ENCODE measurements at regions not wholly inside any gene's neighbourhood (a gene's known extent, or its start where the extent isn't known, plus 50 kb on each side); places are given as distances from the start of the nearest gene placed in this dataset.
"Not testable (repeated sequence)": the region's sequence is repeated elsewhere in the genome, so short reads cannot be mapped to it uniquely, and the experiment has no call there.

DNA sequence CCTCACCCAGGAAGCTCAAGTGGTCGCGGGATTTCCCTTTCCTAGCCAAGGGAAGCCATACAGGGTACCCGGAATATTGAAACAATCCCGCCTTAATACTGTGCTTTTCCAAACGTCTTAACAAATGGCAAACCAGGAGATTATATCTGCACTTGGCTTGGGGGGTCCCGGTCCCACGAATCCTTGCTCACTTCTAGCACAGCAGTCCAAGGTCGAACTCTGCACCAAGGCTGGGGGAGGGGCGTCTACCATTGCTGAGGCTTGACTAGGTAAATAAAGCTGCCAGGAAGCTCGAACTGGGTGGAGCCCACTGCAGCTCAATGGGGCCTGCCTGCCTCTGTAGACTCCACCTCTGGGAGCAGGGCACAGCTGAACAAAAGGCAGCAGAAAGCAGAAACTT, 1644.8 kb downstream of the PCDH9 start:
- DNase-seq = no peak

DNA sequence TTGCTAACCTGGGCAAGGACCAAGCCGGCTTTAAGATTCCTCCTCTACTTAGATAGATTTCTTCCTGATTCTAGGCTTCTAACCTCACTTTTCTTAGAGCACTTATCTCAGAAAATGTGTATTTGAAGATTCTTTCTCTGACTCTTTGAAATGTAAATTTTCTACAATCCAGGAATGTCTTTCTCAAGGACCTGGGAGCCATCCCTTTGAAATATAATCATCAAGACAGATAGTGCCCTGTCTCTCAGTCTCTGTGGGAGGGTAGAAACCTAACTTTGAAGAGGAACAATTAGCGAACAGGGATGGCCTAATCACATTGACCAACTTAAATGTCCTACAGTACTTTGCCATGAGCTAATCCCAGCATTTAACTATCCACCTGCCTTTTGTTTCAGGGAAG, 1646.0 kb downstream of the PCDH9 start:
- DNase-seq = no peak

DNA sequence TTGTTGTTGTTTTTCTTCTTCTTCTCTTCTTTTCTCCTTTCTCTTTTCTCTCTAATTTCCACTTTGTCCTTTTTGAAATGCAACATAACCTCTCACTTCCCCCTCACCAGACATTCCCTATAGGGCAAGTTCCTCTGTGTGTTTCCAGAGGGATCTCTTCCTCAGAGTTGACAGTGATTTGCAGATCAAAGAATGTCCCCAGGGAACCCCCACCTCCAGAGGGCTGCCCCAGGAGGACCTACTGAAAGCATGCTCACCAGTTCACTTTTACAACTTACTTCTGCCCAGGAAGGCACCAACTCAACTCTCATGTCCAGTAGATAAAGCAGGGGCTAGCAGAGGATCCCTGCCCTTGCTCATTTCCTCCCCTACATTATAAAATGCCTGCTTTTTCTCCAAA, 1648.0 kb downstream of the PCDH9 start:
- no peak for DNase-seq

DNA sequence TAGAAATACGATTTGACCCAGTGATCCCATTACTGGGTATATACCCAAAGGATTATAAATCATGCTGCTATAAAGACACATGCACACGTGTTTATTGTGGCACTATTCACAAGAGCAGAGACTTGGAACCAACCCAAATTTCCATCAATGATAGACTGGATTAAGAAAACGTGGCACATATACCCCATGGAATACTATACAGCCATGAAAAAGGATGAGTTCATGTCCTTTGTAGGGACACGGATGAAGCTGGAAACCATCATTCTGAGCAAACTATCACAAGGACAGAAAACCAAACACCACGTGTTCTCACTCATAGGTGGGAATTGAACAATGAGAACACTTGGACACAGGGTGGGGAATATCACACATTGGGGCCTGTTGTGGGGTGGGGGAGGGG, 1665.6 kb downstream of the PCDH9 start:
- not testable (repeated sequence) for DNase-seq

DNA sequence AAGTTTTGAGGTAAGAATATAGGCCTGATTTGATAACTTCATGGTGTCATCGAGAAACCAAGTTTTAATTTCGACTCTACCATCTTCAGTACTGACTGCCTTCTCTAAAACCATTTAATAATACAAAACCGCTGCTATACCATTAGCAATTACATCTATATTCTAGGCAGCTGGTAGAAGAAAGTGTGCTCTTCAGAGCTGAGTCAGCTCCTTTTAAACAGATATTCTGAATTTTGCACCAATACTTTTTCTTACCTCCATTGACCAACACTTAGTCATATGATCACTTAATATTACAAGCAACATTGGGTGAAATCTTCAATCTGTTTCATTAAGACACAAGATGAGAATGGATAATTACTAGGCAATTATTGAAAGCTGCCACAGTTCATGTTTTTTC, 1667.8 kb downstream of the PCDH9 start:
- DNase-seq = no peak

DNA sequence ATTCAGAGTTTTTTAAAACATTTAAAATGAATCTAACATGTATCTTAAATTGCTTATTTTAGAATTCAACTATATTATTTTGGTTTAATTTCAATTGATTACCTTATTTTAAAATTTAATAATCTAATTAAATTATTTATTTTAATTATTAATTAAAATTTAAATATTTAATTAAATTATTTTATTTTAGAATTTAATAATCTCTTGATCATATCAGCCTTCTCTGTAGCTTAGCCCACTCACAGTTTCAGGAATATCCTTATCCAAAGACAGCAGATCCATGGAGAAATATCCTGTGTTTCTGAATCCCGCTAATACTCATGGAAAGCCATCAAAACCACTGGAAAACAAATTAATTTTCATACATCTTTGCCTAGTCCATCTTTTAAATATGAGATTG, 1669.2 kb downstream of the PCDH9 start:
- DNase-seq = no peak

DNA sequence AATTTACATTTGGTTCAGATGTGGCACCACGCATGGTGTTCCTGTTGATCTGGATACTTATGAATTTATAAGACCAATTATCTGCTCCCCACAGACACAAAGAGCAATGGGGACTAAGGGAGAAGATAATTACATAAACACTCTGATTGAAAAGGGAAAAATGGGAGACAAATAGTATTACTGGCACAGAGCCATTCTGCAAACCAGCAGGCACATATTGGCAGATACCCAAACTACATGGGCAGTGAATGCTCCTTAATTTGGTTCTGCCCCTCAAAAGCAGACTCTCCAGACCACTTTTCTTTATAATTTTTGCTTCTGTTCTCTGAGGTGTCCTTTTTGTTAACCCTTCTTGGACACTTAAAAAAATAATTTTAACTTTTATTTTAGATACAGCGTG, 1674.2 kb downstream of the PCDH9 start:
- DNase-seq = no peak

DNA sequence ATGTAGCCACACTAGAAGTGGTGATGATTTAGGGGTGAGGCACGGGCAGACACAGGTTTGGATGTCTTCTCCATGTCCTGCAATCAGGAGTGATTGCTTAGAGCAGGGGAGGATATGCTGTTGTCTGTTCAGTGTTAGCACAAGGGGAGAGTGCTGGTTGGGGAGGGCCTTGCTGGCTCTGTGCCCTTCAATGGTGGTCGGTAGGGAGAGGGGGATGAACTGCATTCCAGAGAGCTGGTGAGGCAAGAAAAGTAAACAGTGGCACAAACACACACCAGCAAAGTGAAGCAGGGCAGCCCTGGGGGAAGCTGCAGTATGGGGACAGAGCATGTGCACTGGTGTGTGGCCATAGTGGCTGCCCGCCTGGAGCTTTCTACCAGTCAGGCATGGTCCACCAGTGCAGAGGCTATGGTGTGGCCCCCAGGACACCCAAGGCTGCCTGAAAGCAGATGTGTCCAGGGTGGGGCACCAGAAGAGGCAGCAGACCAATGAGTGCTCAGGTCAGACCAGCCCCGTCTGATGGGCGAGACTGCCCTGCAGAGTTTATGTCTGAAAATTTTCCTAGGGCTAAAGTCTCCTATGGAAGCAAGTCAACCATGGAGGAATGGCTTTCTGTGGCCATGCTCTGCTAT, 1676.9 kb downstream of the PCDH9 start:
- DNase-seq = no peak

DNA sequence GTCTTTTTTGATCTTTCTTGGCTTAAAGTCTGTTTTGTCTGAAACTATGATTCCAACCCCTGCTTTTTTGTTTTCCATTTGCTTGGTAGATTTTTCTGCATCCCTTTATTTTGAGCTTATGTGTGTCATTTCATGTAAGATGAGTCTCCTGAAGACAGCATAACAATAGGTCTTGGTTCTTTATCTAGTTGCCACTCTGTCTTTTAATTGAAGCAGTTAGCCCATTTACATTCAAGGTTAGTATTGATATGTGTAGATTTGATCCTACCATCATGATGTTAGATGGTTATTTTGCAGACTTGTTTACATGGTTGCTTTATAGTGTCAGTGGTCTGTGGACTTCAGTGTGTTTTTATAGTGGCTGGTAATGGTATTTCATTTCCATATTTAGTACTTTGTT, 1678.9 kb downstream of the PCDH9 start:
- no peak for DNase-seq

DNA sequence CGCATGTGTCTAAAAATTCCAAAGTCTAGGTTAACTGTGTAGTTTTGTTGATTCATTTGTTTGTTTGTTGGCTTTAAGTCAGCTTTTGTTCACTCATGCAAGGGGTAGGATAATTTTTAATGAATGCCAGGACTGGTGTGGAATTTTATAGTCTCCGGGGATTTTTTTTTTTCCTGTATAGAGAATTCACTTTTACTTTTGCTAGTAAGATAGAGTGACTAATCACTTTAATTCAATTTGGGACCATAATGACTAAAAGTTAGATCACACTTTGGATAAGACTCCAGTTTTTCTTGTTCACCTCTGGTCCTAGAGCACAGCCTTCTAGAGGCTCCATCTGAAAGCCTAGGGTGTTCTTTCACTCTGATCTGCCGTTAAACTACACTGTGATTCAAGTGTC, 1690.0 kb downstream of the PCDH9 start:
- DNase-seq = no peak

DNA sequence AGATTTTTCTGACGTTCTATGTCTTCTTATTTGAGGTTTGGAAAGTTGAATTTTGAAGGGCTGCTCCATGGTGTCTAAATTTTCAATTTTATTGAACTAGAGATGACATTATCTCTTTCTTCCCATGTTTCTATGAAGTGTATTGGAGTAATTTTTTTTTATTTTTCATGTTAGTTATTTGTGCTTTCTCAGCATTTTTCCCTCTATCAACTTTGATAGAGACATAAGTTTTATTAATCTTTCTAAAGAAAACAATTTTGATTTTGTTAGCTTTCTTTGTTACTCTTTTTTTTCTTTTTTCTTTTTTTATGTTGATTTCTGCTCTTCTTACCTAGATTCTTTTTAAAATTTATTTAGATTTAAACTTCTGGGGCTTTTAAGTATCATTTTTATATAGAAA, 1694.8 kb downstream of the PCDH9 start:
- no peak for DNase-seq

DNA sequence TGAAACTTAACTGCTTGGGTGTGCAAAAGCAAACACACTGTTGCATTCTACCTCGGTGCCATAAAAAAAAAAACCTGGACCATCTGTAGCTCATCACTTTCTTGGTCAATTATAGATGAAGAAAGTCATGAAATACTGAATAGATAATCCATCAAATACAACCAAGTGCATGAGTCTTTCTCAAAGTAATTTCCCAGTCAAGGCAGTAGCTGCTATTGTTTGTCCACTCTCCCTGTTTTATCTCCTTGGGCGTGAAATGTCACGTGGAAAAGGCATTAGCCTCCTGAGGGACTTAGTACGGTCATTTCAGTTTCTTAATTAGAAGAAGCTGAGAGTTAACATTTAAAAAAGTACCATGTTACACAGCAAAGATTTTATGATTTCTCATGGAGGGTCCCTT, 1697.9 kb downstream of the PCDH9 start:
- DNase-seq = no peak

DNA sequence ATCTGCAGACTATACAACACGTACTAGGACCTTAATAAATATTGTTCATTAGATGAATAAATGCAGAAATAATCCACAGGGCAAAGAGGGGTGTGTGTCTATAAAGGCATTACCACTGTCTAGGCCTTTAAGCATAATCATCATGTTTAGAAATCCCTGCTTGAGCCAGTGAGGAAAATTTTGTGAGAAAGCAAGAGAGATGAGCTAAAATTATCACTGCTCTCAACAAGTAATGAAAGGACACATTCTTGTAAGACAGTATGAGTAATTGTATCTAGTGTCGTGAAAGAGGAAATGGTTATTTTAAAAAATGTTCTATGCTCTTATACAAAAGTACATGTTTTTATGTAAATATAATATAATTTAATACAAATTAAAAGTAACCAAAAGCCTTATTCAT, 1699.4 kb downstream of the PCDH9 start:
- DNase-seq = no peak

DNA sequence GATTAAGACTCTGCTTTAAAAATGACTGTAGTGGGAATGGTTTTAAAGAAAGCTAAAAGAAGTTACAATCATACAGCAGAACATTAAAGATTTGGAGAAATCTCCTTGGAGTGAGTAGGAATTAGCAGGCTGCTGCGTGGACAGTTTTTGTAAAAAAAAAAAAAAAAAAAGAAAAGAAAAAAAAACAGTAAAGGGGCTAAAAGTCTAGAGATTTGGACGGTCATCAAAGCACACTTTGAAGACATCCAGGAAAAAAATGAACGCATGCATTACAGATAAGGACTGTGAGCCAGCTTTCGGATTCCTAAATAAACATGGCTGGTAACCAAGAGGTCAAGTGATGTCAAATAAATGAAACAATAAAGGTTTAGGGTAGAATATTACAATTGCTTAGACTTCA, 1700.6 kb downstream of the PCDH9 start:
- no peak for DNase-seq

DNA sequence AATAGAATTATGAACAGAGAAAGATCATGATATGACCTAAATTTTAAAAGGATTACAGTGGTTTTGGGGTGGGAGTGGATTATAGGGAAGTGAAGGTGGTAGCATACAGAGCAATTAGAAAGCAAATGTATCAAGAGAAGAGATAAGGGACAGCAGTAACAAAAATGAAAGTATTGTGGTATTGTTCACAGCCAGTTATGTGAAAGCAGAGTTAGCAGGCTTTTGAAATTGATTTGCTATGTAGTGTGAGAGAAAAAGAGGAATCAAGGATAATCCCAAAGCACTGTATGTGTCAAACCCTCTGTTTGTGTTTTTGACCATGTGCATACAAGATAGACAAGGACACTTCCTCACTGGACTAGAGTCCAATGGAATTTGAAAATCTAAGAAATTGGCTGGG, 1721.4 kb downstream of the PCDH9 start:
- DNase-seq = no peak

DNA sequence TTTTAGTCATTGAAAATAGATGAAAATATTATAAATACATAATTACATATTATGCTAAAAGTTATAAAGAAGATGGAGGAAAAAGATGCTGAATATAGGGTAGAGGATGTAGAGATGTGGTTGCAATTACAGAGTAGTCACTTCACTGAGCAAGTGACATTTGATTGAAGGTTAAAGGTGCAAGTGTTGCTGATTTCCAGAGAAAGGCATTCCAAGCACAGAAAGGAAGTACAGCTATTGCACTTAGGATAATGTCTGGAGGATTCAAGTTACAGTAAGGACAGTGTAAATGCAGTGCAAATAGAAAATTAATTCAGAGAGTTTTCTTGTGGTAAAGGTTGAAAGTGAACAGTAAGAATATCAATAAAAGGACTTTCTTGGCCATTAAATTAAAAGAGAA, 1721.8 kb downstream of the PCDH9 start:
- no peak for DNase-seq

DNA sequence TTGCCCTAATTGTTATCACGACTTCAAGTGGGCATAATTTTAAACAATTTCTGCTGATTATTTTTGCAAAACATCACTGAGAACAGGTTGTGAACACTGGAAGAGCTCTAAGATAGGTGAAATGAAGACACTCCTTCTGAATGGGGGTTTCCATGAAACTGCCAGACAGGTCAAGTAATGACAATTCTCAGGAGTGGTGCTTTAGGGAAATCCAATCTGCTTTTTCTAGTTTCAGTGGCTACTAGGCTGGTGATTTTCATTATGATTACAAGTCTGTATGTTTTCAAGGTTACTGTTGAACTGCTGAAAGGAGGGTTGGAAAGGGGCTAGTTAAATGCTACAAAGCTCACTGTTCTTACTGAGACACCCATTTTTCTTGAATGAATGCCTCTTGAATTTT, 1724.2 kb downstream of the PCDH9 start:
- DNase-seq = no peak

DNA sequence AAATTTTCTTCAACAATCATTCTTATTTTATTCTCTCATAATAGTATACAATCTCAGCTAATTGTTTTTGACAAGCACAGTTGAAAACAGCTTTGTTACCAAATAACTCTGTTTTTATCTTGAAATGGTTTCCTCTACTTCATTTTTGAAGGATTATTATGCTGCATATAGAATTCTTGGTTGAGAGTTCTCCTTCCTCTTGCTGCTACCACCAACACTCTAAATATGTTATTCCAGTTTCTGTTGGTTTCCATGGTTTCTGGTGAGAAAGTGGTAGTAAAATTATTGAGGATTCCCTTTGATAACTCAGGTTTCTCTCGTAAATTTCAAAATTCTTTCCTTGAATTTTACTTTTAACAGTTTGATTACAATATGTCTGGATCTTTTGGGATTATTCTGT, 1725.9 kb downstream of the PCDH9 start:
- no peak for DNase-seq

DNA sequence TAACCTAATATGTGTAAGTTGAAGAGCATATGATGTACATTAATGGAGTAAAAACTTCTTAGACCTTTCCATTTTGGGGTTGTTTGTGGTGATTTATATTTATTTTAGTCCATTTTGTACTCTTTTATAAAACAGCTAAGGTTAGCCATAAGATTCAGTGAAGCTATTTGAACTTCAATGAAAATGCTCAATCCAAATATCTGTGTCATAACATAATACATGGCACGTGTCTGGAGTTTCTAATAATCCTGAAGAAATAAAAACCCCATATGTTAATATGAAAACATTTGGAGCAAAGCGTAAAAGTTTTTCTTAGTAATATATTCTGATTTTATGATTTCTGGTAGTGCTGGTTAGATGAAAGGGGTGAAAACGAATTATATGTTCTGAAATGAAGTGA, 1729.7 kb downstream of the PCDH9 start:
- no peak for DNase-seq

DNA sequence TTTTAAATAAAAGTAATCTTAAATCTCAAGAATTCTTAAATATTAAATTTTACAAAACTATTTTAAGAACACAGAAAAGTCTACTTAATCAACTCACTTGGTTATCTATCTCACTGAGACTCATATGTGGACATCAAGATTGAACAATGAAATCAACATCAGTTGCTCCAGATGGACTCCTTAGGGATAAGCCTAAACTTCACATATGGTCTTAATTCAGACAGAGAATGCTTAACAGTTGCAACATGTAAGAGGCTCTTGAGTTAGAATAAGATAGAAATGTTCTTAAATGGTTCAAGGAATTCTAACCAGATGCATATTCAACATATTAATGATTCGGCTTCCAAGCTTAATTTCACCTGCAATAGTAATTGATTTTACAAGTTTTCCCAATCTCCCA, 1730.9 kb downstream of the PCDH9 start:
- DNase-seq = no peak

DNA sequence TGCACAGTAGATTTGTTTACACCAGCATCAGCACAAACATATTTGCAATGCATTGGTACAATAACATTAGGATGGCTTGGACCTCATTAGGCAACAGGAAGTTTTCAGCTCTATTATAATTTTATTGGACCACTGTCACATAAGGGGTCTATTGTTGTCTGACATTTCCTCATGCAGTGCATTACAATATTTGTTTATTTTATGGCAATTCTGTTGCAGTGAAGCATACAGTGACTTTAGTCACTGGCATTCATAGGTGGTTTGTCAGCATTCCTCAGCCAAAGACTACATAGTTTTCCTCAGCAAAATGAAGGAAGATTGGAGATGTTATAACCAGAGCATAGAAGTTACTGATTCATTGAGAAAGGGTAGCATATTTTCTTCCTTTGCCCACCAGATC, 1732.9 kb downstream of the PCDH9 start:
- no peak for DNase-seq

DNA sequence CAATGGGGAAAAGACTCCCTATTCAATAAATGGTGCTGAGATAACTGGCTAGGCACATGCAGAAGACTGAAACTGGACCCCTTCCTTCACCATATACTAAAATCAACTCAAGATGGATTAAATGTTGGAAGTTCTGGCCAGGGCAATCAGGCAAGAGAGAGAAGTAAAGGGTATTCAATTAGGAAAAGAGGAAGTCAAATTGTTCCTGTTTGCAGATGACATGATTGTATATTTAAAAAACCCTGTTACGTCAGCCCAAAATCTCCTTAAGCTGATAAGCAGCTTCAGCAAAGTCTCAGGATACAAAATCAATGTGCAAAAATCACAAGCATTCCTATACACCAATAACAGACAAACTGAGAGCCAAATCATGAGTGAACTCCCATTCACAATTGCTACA, 1739.4 kb downstream of the PCDH9 start:
- DNase-seq = not testable (repeated sequence)

DNA sequence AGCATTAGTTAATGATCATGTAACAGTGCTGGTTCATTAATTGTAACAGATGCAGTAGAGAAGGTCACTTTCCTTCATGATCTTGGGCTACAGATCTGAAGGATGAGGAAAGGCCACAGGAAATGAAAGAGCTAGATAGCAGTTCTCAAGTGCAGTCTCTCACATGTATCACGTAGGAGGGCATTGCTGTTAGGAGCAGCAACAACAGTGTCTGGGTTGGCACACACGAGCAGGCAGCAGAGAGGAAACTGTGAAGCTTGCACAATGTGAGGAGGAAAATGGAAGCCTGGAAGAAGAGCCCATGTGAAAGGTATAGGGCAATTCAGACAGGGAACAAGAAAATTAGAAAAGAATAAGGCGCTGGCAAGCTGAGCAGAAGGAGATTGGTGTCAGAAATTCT, 1741.5 kb downstream of the PCDH9 start:
- no peak for DNase-seq

DNA sequence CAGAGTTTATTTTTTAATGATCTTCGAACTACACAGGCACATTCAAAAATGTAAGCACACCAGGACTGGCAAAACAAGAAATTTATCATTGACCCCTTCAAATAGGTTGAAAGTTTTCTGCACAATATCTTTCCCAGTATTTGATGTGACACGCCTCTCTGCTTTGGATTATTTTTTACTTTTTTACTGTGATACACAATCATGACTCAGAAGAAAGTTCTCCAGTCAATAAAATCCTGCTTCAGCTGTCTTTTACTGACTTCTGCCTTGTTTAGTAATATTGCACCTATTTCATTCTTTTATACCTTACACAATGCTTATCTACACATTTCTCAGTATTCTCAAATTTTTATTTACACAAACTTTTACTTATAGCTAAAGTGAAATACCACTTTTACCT, 1750.4 kb downstream of the PCDH9 start:
- no peak for DNase-seq

DNA sequence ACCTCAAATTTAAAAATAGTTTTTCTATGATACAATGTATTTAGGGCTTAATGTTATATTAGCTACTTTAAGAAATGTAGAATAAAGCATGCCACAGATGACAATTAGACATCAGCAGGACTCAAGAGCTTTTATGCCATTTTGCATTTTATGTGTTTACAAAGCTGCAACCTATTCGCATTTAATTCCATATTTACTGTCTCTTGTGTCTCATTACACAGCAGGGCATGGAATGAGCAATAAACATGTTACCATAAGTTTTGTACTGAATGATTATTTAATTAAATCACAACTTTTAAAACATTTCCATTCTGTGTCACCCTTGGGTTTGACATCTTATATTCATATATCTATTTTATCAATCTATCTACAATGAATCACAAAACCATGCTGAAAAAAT, 1756.9 kb downstream of the PCDH9 start:
- no peak for DNase-seq

DNA sequence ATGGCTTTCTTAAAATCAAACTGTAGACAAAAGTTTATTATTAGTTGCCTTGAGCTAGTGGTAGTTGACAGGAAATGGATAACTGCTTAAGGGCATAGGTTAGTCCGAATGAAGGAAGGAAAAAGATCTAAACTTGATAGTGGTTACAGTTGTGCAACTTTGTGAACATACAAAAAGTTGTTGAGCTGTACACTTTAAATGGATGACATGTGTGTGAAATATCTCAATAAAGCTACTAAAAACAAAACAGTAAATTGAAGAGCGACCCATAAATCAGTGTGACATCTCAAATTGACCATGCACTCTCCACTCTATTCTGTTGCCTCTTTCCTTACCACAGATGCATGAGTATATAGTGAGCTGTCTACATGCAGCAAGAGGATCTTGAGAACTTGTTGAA, 1757.8 kb downstream of the PCDH9 start:
- DNase-seq = no peak
